GM19328 (cell line): ENCODE measurements at regions not wholly inside any gene's neighbourhood (a gene's known extent, or its start where the extent isn't known, plus 50 kb on each side); places are given as distances from the start of the nearest gene placed in this dataset.
"Not testable (repeated sequence)": the region's sequence is repeated elsewhere in the genome, so short reads cannot be mapped to it uniquely, and the experiment has no call there.

Source experiments
- ATAC-seq: cut with Tn5 transposase; IDR thresholded peaks from one replicate; pipeline ENCODE4 v1.9.1; 2021; ENCODE audit warnings: mild to moderate bottlenecking, moderate library complexity; ENCODE audit not compliant: unreplicated experiment

DNA sequence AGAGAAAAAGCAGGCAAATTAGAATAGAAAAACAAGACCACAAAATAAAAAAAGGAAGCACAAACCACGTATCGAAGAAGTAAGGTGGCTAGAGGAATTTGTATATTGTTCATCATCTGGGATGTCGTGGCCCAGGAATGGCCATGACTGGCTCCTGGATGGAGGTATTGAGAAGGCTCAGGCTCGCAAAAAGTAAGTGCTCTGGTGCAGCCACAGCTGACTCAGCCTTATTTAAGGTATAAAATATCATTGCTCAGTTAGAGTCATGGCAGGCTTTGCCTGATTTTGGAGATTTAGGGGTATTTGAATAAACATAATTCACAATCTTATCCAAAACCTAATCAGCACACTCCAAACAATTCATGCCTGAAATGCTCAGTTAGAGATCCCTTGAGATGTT, 78.4 kb upstream of the FANCL start:
- no peak for ATAC-seq

GRCh38 chr2:58318949-58319348, 77.8 kb upstream of the FANCL start:
- not testable (repeated sequence) for ATAC-seq

- no peak for ATAC-seq
Measured at GRCh38 chr2:58313926-58314325, 72.8 kb upstream of the FANCL start.

DNA sequence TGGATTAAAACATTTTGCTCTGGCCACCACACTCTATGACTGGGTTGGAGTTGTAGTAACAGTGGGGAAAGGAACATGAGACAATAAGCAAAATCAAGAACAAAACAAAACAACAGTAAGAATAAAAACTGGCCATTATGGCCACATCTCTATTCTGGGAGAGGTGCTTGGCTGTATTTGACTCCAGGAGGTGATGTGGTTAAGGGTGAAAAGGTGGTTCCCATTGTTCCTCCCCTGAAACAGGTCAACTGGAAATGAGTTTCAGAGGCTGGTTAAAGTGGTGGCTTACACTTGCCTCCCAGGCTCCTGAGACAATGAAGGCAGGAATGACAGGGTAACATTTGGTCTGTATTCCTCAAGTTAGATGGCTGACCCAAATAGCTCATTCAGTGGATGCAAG, 67.3 kb upstream of the FANCL start:
- no peak for ATAC-seq

DNA sequence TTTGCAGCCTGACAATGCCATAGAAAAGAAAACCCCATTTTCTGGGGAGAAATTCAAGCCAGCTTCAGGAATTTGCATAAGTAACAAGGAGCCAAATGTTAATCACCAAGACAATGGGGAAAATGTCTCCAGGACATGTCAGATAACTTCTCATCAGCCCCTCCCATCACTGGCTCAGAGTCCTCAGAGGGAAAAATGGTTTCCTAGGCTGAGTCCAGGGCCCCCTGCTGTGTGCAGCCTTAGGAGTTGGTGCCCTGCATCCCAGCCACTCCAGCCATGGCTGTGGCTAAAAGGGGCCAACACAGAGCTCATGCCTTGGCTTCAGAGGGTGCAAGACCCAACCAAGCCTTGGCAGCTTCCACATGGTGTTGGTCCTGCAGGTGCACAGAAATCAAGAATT, 63.7 kb upstream of the FANCL start:
- ATAC-seq: no peak

DNA sequence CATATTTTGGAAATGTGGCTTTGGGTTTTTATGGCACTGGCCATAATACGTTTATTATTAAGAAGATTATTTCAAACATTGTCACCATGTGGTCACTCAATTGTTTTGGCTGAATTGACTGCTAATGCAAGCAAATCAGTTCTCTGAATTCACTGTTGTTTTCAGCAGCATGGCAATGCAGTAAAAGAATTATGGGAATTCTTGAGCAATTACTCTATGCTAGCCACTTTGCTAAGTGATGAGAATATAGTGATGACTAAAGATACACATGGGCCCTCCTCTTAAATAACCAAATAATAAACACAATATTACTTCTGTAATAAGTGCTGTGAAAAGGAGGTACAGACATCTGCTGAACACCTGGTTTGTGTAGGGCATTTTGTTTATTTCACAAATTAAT, 58.0 kb upstream of the FANCL start:
- ATAC-seq: no peak

GRCh38 chr2:58293056-58293455, 51.9 kb upstream of the FANCL start:
- ATAC-seq: no peak

GRCh38 chr2:58291726-58292438, 50.8 kb upstream of the FANCL start:
- no peak for ATAC-seq
